GM12878 (cell line): ENCODE measurements at regions not wholly inside any gene's neighbourhood (a gene's known extent, or its start where the extent isn't known, plus 50 kb on each side); places are given as distances from the start of the nearest gene placed in this dataset.

Experiments used
- ATAC-seq: fragments of 200-7000 bp; cut with Tn5 transposase; 3 replicates; pipeline ENCODE4 v1.9.1; 2020; ENCODE audit warnings: mild to moderate bottlenecking, moderate library complexity
- BruUV-seq: library from RNA; stranded (reverse); fragments of 400-500 nt; replicated peaks from 2 replicates; lab custom pipeline; 2021; lab: Mats Ljungman, UMichigan
- CTCF ChIA-PET: fragments of 300-600 bp; sonication (Branson Sonifier 250); formaldehyde crosslinking; extraction: SDS; loops from one replicate; lab custom pipeline; 2021; ENCODE audit warnings: inconsistent platforms; lab: Yijun Ruan, JAX
- POLR2A ChIA-PET: fragments of 350-600 bp; formaldehyde crosslinking; extraction: SDS; loops from one replicate; lab custom pipeline; 2021; ENCODE audit warnings: inconsistent platforms; lab: Charles Lee
- RAD21 ChIA-PET: fragments of 300-600 bp; sonication (Branson Sonifier 250); formaldehyde crosslinking; loops from one replicate; lab custom pipeline; 2023; ENCODE audit warnings: antibody characterized with exemption; ENCODE audit not compliant: unreplicated experiment; lab: Charles Lee
- SMC1A ChIA-PET: fragments of 300-600 bp; sonication (Branson Sonifier 250); formaldehyde crosslinking; loops from one replicate; lab custom pipeline; 2023; ENCODE audit not compliant: unreplicated experiment, uncharacterized antibody; lab: Charles Lee
- DNase-seq: peaks from one replicate; pipeline ENCODE4 v3.0.0-alpha.2; 2011; ENCODE audit warnings: low read depth, low spot score
- FAIRE-seq: peaks from 3 replicates; lab custom pipeline; 2011; peaks lifted over from hg19 to GRCh38; lab: Jason Lieb, UNC
- H2AFZ ChIP-seq: 2 replicates; pipeline ENCODE4 v1.6.0; 2011; ENCODE audit warnings: low read depth, low read length, control low read depth; ENCODE audit not compliant: control insufficient read depth
- H3K27ac ChIP-seq: 2 replicates; pipeline ENCODE4 v1.5.1; 2011; ENCODE audit warnings: control low read depth; ENCODE audit not compliant: control insufficient read depth, insufficient read depth
- H3K27me3 ChIP-seq, 2 experiments: replicated peaks in 1 of 2; 2 replicates each; pipeline versions ENCODE4 v1.6.0 to v1.6.1; 2011; ENCODE audit warnings: low read length in 1 of 2; ENCODE audit not compliant: control insufficient read depth in 2 of 2, insufficient read depth in 2 of 2
- H3K36me3 ChIP-seq, 2 experiments: 2 replicates each; pipeline ENCODE4 v1.5.1; 2011; ENCODE audit warnings: low read length in 1 of 2; ENCODE audit not compliant: control insufficient read depth in 2 of 2, insufficient read depth in 2 of 2
- H3K4me1 ChIP-seq: 2 replicates; pipeline ENCODE4 v1.6.1; 2011; ENCODE audit warnings: mild to moderate bottlenecking, low read length, moderate library complexity, mixed read lengths; ENCODE audit not compliant: control insufficient read depth, insufficient read depth
- H3K4me2 ChIP-seq: 2 replicates; pipeline ENCODE4 v1.6.0; 2011; ENCODE audit warnings: control low read depth; ENCODE audit not compliant: control insufficient read depth, insufficient read depth
- H3K4me3 ChIP-seq: fragments of 200-600 bp; sonication (generic); 2 replicates; pipeline ENCODE4 v1.5.1; 2016
- H3K79me2 ChIP-seq: 2 replicates; pipeline ENCODE4 v1.6.0; 2011; ENCODE audit warnings: low read length; ENCODE audit not compliant: control insufficient read depth, insufficient read depth
- H3K9ac ChIP-seq: 2 replicates; pipeline ENCODE4 v1.8.0; 2011; ENCODE audit warnings: low read length, control low read depth, mixed read lengths; ENCODE audit not compliant: control insufficient read depth, insufficient read depth
- H3K9me3 ChIP-seq: replicated peaks from 3 replicates; pipeline ENCODE4 v1.5.1; 2011; ENCODE audit warnings: mild to moderate bottlenecking, low read length; ENCODE audit not compliant: control insufficient read depth, insufficient read depth
- H4K20me1 ChIP-seq: 2 replicates; pipeline ENCODE4 v1.6.0; 2011; ENCODE audit not compliant: control insufficient read depth, insufficient read depth
- ELK1 ChIP-seq: IDR thresholded peaks from 2 replicates; pipeline ENCODE4 v1.6.1; 2012; ENCODE audit warnings: low read depth, low read length, improper control_type of control experiment
- RAD21 ChIP-seq: IDR thresholded peaks from 2 replicates; pipeline ENCODE4 v1.6.1; 2011; ENCODE audit warnings: mild to moderate bottlenecking, low read depth, low read length, moderate library complexity; ENCODE audit not compliant: insufficient read depth
- SREBF1 ChIP-seq: IDR thresholded peaks from 2 replicates; pipeline ENCODE4 v1.6.1; 2012; ENCODE audit warnings: mild to moderate bottlenecking, low read length
- ZBTB33 ChIP-seq: fragments of 450-650 bp; IDR thresholded peaks from 2 replicates; pipeline ENCODE4 v1.6.1; 2017; ENCODE audit warnings: mild to moderate bottlenecking
- ZNF217 ChIP-seq: fragments of 450-650 bp; IDR thresholded peaks from 2 replicates; pipeline ENCODE4 v1.6.1; 2017; ENCODE audit warnings: antibody characterized with exemption, mild to moderate bottlenecking
- ZZZ3 ChIP-seq: IDR thresholded peaks from 2 replicates; pipeline ENCODE4 v1.6.1; 2011; ENCODE audit warnings: low read depth; ENCODE audit not compliant: control insufficient read depth, insufficient read length
- WGBS: methylation state at CpG from one replicate; pipeline ENCODE4 v1.1.6; 2016; ENCODE audit warnings: low lambda C conversion rate; ENCODE audit not compliant: insufficient replicate concordance, insufficient coverage; ENCODE audit errors: missing lambda C conversion rate; 5-methylcytosine and 5-hydroxymethylcytosine counted together
- in situ Hi-C: fragments of 300-500 bp; cut with MboI; formaldehyde crosslinking; loops from 9 replicates; pipeline ENCODE4 v1.14.3; 2018; ENCODE audit warnings: mixed read lengths
- intact Hi-C: fragments of 100-400 bp; cut with micrococcal nuclease; formaldehyde crosslinking; loops from one replicate; pipeline ENCODE4 v1.14.2; 2022; ENCODE audit not compliant: unreplicated experiment
- TF ChIP-seq, protein P1 (sequence below), 3 experiments: IDR thresholded peaks in 2 of 3; conservative IDR thresholded peaks in 1 of 3; 2 replicates each; pipeline ENCODE4 v1.5.1; 2011; ENCODE audit warnings: low read depth in 3 of 3, low read length in 3 of 3, mild to moderate bottlenecking in 3 of 3, control low read depth in 2 of 3, moderate library complexity in 2 of 3, inconsistent platforms in 1 of 3, mixed read lengths in 1 of 3; ENCODE audit not compliant: control insufficient read depth in 2 of 3, insufficient read depth in 1 of 3; ENCODE audit errors: extremely low read depth in 1 of 3
- TF ChIP-seq, protein P2 (sequence below): fragments of 450-650 bp; IDR thresholded peaks from 2 replicates; pipeline ENCODE4 v1.6.1; 2016; ENCODE audit warnings: mild to moderate bottlenecking, moderate library complexity, borderline replicate concordance
- TF ChIP-seq, protein P3 (sequence below): fragments of 450-650 bp; IDR thresholded peaks from 2 replicates; pipeline ENCODE4 v1.6.1; 2018; ENCODE audit warnings: borderline replicate concordance, mild to moderate bottlenecking; ENCODE audit not compliant: partially characterized antibody

DNA sequence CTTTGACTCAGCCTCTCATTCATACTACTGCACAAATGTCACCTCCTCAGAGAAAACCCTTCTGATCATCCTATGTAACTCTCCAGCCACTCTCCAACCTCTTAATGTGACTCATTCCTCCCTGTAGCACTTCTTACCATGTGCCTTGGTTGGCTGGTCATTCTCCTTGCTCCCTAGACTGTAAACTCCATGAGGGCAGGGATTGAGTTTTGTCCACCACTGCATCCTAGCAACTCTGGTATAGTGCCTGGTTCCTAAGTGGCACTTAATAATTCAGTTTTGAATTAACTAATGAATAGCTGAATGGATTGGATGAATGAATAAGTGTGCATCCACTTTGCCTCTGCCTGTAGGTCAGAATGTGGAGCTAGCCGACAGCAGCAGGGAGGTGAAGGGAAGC is 202.5 kb upstream of the HES1 start:
- in situ Hi-C loops = no loop called here

More for the DNA sequence above, 202.5 kb upstream of the HES1 start:
- RAD21 ChIA-PET = interaction anchor here (0.9 kb wide), 1 partner anchor 39 kb away, joined by 4 read pairs; no protein-coding TSS in a partner anchor
- Histone ChIP-seq H2AFZ (no peak overlapping the region), H3K4me2 (no peak overlapping the region), H3K36me3 (no peaks in the 10 kb centered on the region), H3K27me3 (no peaks in the 10 kb centered on the region; a peak in 1 of 4 replicates), H3K4me1 (no peaks in the 10 kb centered on the region), H3K4me3 (no peak overlapping the region), H3K79me2 (no peaks in the 10 kb centered on the region), H3K27ac (no peak overlapping the region), H4K20me1 (no peaks in the 10 kb centered on the region), H3K9ac (no peak overlapping the region), H3K9me3 (no peaks in the 10 kb centered on the region)
- CTCF ChIA-PET = interaction anchor here (0.6 to 0.7 kb wide), 2 partner anchors 49 to 98 kb away, joined by 3 read pairs; no protein-coding TSS in a partner anchor
- no peak for DNase-seq
- 88% methylated on average over 1 of the region's 1 CpG for WGBS
- POLR2A ChIA-PET = no interaction called here
- no peak for FAIRE-seq
- SMC1A ChIA-PET = interaction anchor here (0.8 to 1.1 kb wide), 3 partner anchors 22 to 375 kb away, joined by 3 to 4 read pairs (median 3); no protein-coding TSS in a partner anchor
- intact Hi-C loops = no loop called here
- no peak for ATAC-seq
- no TSS peak for BruUV-seq
- TF ChIP-seq, protein P1, sequence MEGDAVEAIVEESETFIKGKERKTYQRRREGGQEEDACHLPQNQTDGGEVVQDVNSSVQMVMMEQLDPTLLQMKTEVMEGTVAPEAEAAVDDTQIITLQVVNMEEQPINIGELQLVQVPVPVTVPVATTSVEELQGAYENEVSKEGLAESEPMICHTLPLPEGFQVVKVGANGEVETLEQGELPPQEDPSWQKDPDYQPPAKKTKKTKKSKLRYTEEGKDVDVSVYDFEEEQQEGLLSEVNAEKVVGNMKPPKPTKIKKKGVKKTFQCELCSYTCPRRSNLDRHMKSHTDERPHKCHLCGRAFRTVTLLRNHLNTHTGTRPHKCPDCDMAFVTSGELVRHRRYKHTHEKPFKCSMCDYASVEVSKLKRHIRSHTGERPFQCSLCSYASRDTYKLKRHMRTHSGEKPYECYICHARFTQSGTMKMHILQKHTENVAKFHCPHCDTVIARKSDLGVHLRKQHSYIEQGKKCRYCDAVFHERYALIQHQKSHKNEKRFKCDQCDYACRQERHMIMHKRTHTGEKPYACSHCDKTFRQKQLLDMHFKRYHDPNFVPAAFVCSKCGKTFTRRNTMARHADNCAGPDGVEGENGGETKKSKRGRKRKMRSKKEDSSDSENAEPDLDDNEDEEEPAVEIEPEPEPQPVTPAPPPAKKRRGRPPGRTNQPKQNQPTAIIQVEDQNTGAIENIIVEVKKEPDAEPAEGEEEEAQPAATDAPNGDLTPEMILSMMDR (IDR thresholded peaks at IDR 0.05 in 2 of 3, conservative IDR thresholded peaks at IDR 0.05 in 1 of 3; ENCODE audit: control insufficient read depth in 2 of 3, extremely low read depth in 1 of 3, insufficient read depth in 1 of 3, low read depth in 3 of 3, low read length in 3 of 3) = no peak
- TF ChIP-seq ZBTB33 = no peak
- TF ChIP-seq, protein P2, sequence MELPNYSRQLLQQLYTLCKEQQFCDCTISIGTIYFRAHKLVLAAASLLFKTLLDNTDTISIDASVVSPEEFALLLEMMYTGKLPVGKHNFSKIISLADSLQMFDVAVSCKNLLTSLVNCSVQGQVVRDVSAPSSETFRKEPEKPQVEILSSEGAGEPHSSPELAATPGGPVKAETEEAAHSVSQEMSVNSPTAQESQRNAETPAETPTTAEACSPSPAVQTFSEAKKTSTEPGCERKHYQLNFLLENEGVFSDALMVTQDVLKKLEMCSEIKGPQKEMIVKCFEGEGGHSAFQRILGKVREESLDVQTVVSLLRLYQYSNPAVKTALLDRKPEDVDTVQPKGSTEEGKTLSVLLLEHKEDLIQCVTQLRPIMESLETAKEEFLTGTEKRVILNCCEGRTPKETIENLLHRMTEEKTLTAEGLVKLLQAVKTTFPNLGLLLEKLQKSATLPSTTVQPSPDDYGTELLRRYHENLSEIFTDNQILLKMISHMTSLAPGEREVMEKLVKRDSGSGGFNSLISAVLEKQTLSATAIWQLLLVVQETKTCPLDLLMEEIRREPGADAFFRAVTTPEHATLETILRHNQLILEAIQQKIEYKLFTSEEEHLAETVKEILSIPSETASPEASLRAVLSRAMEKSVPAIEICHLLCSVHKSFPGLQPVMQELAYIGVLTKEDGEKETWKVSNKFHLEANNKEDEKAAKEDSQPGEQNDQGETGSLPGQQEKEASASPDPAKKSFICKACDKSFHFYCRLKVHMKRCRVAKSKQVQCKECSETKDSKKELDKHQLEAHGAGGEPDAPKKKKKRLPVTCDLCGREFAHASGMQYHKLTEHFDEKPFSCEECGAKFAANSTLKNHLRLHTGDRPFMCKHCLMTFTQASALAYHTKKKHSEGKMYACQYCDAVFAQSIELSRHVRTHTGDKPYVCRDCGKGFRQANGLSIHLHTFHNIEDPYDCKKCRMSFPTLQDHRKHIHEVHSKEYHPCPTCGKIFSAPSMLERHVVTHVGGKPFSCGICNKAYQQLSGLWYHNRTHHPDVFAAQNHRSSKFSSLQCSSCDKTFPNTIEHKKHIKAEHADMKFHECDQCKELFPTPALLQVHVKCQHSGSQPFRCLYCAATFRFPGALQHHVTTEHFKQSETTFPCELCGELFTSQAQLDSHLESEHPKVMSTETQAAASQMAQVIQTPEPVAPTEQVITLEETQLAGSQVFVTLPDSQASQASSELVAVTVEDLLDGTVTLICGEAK = no peak
- TF ChIP-seq ZNF217 = no peak
- TF ChIP-seq ELK1 = no peak
- TF ChIP-seq, protein P3, sequence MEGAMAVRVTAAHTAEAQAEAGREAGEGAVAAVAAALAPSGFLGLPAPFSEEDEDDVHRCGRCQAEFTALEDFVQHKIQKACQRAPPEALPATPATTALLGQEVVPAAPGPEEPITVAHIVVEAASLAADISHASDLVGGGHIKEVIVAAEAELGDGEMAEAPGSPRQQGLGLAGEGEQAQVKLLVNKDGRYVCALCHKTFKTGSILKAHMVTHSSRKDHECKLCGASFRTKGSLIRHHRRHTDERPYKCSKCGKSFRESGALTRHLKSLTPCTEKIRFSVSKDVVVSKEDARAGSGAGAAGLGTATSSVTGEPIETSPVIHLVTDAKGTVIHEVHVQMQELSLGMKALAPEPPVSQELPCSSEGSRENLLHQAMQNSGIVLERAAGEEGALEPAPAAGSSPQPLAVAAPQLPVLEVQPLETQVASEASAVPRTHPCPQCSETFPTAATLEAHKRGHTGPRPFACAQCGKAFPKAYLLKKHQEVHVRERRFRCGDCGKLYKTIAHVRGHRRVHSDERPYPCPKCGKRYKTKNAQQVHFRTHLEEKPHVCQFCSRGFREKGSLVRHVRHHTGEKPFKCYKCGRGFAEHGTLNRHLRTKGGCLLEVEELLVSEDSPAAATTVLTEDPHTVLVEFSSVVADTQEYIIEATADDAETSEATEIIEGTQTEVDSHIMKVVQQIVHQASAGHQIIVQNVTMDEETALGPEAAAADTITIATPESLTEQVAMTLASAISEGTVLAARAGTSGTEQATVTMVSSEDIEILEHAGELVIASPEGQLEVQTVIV = no peak
- TF ChIP-seq ZZZ3 = no peak
- no peak for TF ChIP-seq SREBF1
- no peak for TF ChIP-seq RAD21
